Endothelial cell of umbilical vein (primary cell): ENCODE measurements at regions not wholly inside any gene's neighbourhood (a gene's known extent, or its start where the extent isn't known, plus 50 kb on each side); places are given as distances from the start of the nearest gene placed in this dataset.

Source experiments
- BruUV-seq: library from RNA; stranded (reverse); fragments of 400-500 nt; replicated peaks from 2 replicates; lab custom pipeline; 2021; lab: Mats Ljungman, UMichigan
- CTCF ChIA-PET: fragments of 300-600, 350-600 bp; sonication (Branson Sonifier 250); formaldehyde crosslinking; loops from one replicate; lab custom pipeline; 2021; ENCODE audit warnings: antibody characterized with exemption, inconsistent platforms; lab: Charles Lee
- POLR2A ChIA-PET: fragments of 300-600, 350-600 bp; sonication (Branson Sonifier 250); formaldehyde crosslinking; loops from one replicate; lab custom pipeline; 2021; ENCODE audit warnings: antibody characterized with exemption, inconsistent platforms; lab: Charles Lee
- DNase-seq: peaks from one replicate; pipeline ENCODE4 v3.0.0-alpha.2; 2011; ENCODE audit warnings: low read depth, low spot score
- FAIRE-seq: peaks from 2 replicates; lab custom pipeline; 2011; peaks lifted over from hg19 to GRCh38; lab: Jason Lieb, UNC
- H2AFZ ChIP-seq: 2 replicates; pipeline ENCODE4 v1.6.0; 2012; ENCODE audit warnings: low read depth, low read length, control low read depth, inconsistent platforms
- H3K27ac ChIP-seq: 2 replicates; pipeline ENCODE4 v1.5.1; 2011; ENCODE audit warnings: low read depth, mild to moderate bottlenecking, control low read depth, low read length, moderate library complexity; ENCODE audit not compliant: insufficient read depth
- H3K27me3 ChIP-seq, 2 experiments: 2 replicates each; pipeline versions ENCODE4 v1.6.0 to v1.6.1; 2011; ENCODE audit warnings: low read length in 2 of 2, mixed read lengths in 1 of 2; ENCODE audit not compliant: control insufficient read depth in 2 of 2, insufficient read depth in 2 of 2
- H3K36me3 ChIP-seq, 2 experiments: 2 replicates in 1 of 2; 3 replicates in 1 of 2; pipeline ENCODE4 v1.5.1; 2011; ENCODE audit warnings: low read length in 2 of 2, mild to moderate bottlenecking in 1 of 2, moderate library complexity in 1 of 2; ENCODE audit not compliant: control insufficient read depth in 2 of 2, insufficient read depth in 2 of 2; ENCODE audit errors: extremely low read depth in 1 of 2
- H3K4me1 ChIP-seq: 3 replicates; pipeline ENCODE4 v1.5.1; 2011; ENCODE audit warnings: mild to moderate bottlenecking, low read length; ENCODE audit not compliant: control insufficient read depth, insufficient read depth; ENCODE audit errors: extremely low read depth
- H3K4me2 ChIP-seq: 2 replicates; pipeline ENCODE4 v1.6.1; 2011; ENCODE audit warnings: low read length, control low read depth, mixed read lengths; ENCODE audit not compliant: insufficient read depth
- H3K4me3 ChIP-seq, 3 experiments: fragments of 200-600 bp in 1 of 3; sonication (generic), shearing (Covaris generic) in 1 of 3; replicated peaks in 1 of 3; 2 replicates each; pipeline ENCODE4 v1.5.1; 2011 to 2016; ENCODE audit warnings: control low read depth in 3 of 3, low read length in 3 of 3, mild to moderate bottlenecking in 2 of 3, inconsistent platforms in 1 of 3, low read depth in 1 of 3, moderate library complexity in 1 of 3; ENCODE audit not compliant: insufficient read depth in 1 of 3
- H3K79me2 ChIP-seq: 2 replicates; pipeline ENCODE4 v1.6.0; 2012; ENCODE audit warnings: low read length, inconsistent platforms; ENCODE audit not compliant: control insufficient read depth, insufficient read depth
- H3K9ac ChIP-seq: replicated peaks from 2 replicates; pipeline ENCODE3; 2011; ENCODE audit warnings: low read length, control low read depth; ENCODE audit not compliant: insufficient read depth; ENCODE audit errors: extremely low read depth
- H3K9me1 ChIP-seq: replicated peaks from 3 replicates; pipeline ENCODE4 v1.6.0; 2011; ENCODE audit warnings: mild to moderate bottlenecking, low read length; ENCODE audit not compliant: control insufficient read depth, insufficient read depth; ENCODE audit errors: extremely low read depth
- H3K9me3 ChIP-seq: replicated peaks from 2 replicates; pipeline ENCODE4 v1.5.1; 2012; ENCODE audit warnings: low read length, inconsistent platforms; ENCODE audit not compliant: control insufficient read depth, insufficient read depth
- H4K20me1 ChIP-seq: replicated peaks from 2 replicates; pipeline ENCODE3; 2011; ENCODE audit warnings: mild to moderate bottlenecking, low read length; ENCODE audit not compliant: control insufficient read depth, insufficient read depth; ENCODE audit errors: extremely low read depth
- CTCF ChIP-seq, 2 donors: IDR thresholded peaks; 1 replicate in 1 of 2; 2 replicates in 1 of 2; pipeline ENCODE4 v1.5.1; 2011; ENCODE audit warnings: low read length in 2 of 2, mild to moderate bottlenecking in 2 of 2, moderate library complexity in 2 of 2, control low read depth in 1 of 2, inconsistent platforms in 1 of 2, low read depth in 1 of 2; ENCODE audit not compliant: insufficient read depth in 1 of 2; ENCODE audit errors: extremely low read depth in 1 of 2
- EZH2 ChIP-seq: IDR thresholded peaks from 2 replicates; pipeline ENCODE4 v1.6.1; 2012; ENCODE audit warnings: borderline replicate concordance, low read depth, mild to moderate bottlenecking, moderate library complexity, low read length, inconsistent platforms; ENCODE audit not compliant: severe bottlenecking
- FOS ChIP-seq: IDR thresholded peaks from 2 replicates; pipeline ENCODE4 v1.6.1; 2011; ENCODE audit warnings: mild to moderate bottlenecking, low read length, moderate library complexity, borderline replicate concordance; ENCODE audit not compliant: insufficient read depth
- GATA2 ChIP-seq: IDR thresholded peaks from 2 replicates; pipeline ENCODE4 v1.7.0; 2011; ENCODE audit warnings: low read depth, mild to moderate bottlenecking, moderate library complexity, mixed read lengths, low read length; ENCODE audit not compliant: insufficient read length, insufficient read depth
- JUN ChIP-seq: IDR thresholded peaks from 2 replicates; pipeline ENCODE4 v1.6.1; 2011; ENCODE audit warnings: borderline replicate concordance, low read depth; ENCODE audit not compliant: insufficient read length, insufficient read depth
- MAX ChIP-seq: IDR thresholded peaks from 2 replicates; pipeline ENCODE4 v1.6.1; 2011; ENCODE audit not compliant: insufficient read depth, insufficient read length
- MYC ChIP-seq: IDR thresholded peaks from one replicate; pipeline ENCODE4 v1.6.1; 2011; ENCODE audit warnings: mild to moderate bottlenecking, low read depth, low read length
- POLR2A ChIP-seq: IDR thresholded peaks from 2 replicates; pipeline ENCODE4 v1.6.1; 2012; ENCODE audit warnings: low read depth, mild to moderate bottlenecking, control low read depth, low read length
- POLR2AphosphoS5 ChIP-seq: IDR thresholded peaks from 2 replicates; pipeline ENCODE4 v1.6.1; 2012; ENCODE audit warnings: low read depth, mild to moderate bottlenecking, control low read depth, low read length, moderate library complexity; ENCODE audit not compliant: insufficient read depth
- dilution Hi-C: fragments of 300-500 bp; cut with MboI; formaldehyde crosslinking; loops from one replicate; pipeline ENCODE4 v1.15.0; 2019; ENCODE audit warnings: low sequenced_read_pairs; ENCODE audit not compliant: extremely low pct_ligation_motif_present
- intact Hi-C: fragments of 100-400 bp; cut with micrococcal nuclease; formaldehyde crosslinking; loops from one replicate; pipeline ENCODE4 v1.10.0; 2022

- Histone ChIP-seq H3K36me3 (no peaks in the 10 kb centered on the region), H3K4me2 (no peak overlapping the region), H3K9ac (no peak overlapping the region), H3K9me1 (no peaks in the 10 kb centered on the region), H3K9me3 (no peaks in the 10 kb centered on the region), H3K27me3 (no peaks in the 10 kb centered on the region), H2AFZ (no peak overlapping the region), H3K4me1 (no peaks in the 10 kb centered on the region), H3K27ac (no peak overlapping the region), H4K20me1 (no peaks in the 10 kb centered on the region), H3K4me3 (no peak overlapping the region), H3K79me2 (no peaks in the 10 kb centered on the region)
- ChIA-PET CTCF (no interaction called here), POLR2A (no interaction called here)
- no peak for FAIRE-seq
- BruUV-seq, result no TSS peak
- intact Hi-C loops (loop anchor here (10.0 kb wide), 2 partner anchors 320 to 470 kb away; no protein-coding TSS in a partner anchor), dilution Hi-C loops (no loop called here)
- DNase-seq, result no peak
- TF ChIP-seq EZH2, result no peak
- no peak for TF ChIP-seq JUN
- no peak for TF ChIP-seq MAX
- TF ChIP-seq GATA2, result no peak
- TF ChIP-seq POLR2AphosphoS5, result no peak
- TF ChIP-seq POLR2A, result no peak
- no peak for TF ChIP-seq FOS
- no peak for TF ChIP-seq MYC
- no peak for TF ChIP-seq CTCF (IDR thresholded peaks at IDR 0.05; ENCODE audit: extremely low read depth in 1 of 2, insufficient read depth in 1 of 2, low read depth in 1 of 2, low read length in 2 of 2)
Observed at GRCh38 chr1:229844675-229845074, 218.6 kb downstream of the URB2 start.
